HG03565 (cell line): ENCODE measurements at regions not wholly inside any gene's neighbourhood (a gene's known extent, or its start where the extent isn't known, plus 50 kb on each side); places are given as distances from the start of the nearest gene placed in this dataset.
"Not testable (repeated sequence)": the region's sequence is repeated elsewhere in the genome, so short reads cannot be mapped to it uniquely, and the experiment has no call there.

ENCODE experiments used
- ATAC-seq: cut with Tn5 transposase; IDR thresholded peaks from one replicate; pipeline ENCODE4 v1.9.1; 2021; ENCODE audit warnings: mild to moderate bottlenecking, moderate library complexity; ENCODE audit not compliant: unreplicated experiment

GRCh38 chr21:5123655-5124054 lies 5397.7 kb upstream of the TPTE start:
- not testable (repeated sequence) for ATAC-seq

- peak; percentile 88 for ATAC-seq
Measured at GRCh38 chr21:5128261-5128660, 5393.1 kb upstream of the TPTE start.

- not testable (repeated sequence) for ATAC-seq
Measured at GRCh38 chr21:5133824-5134223, 5387.6 kb upstream of the TPTE start.

GRCh38 chr21:5136406-5136805 lies 5385.0 kb upstream of the TPTE start:
- ATAC-seq = not testable (repeated sequence)

- ATAC-seq = not testable (repeated sequence)
Measured at GRCh38 chr21:5137006-5137405, 5384.4 kb upstream of the TPTE start.

- ATAC-seq = not testable (repeated sequence)
Measured at GRCh38 chr21:5138687-5139086, 5382.7 kb upstream of the TPTE start.

GRCh38 chr21:5139528-5139927 lies 5381.9 kb upstream of the TPTE start:
- not testable (repeated sequence) for ATAC-seq

- ATAC-seq = not testable (repeated sequence)
Measured at GRCh38 chr21:5143011-5143410, 5378.4 kb upstream of the TPTE start.

GRCh38 chr21:5144731-5145130 lies 5376.7 kb upstream of the TPTE start:
- not testable (repeated sequence) for ATAC-seq

- ATAC-seq = not testable (repeated sequence)
Measured at GRCh38 chr21:5147685-5148084, 5373.7 kb upstream of the TPTE start.

- not testable (repeated sequence) for ATAC-seq
Measured at GRCh38 chr21:5149222-5149621, 5372.2 kb upstream of the TPTE start.

GRCh38 chr21:5153842-5154640 lies 5367.3 kb upstream of the TPTE start:
- ATAC-seq = peak; percentile 4

- ATAC-seq = peak; percentile 96
Measured at GRCh38 chr21:5154641-5154982, 5366.8 kb upstream of the TPTE start.

- ATAC-seq = not testable (repeated sequence)
Measured at GRCh38 chr21:5162693-5163574, 5358.4 kb upstream of the TPTE start.

- ATAC-seq = not testable (repeated sequence)
Measured at GRCh38 chr21:5165829-5166228, 5355.6 kb upstream of the TPTE start.
